ENCODE measurements at regions not wholly inside any gene's neighbourhood (a gene's known extent, or its start where the extent isn't known, plus 50 kb on each side); places are given as distances from the start of the nearest gene placed in this dataset.

DNA sequence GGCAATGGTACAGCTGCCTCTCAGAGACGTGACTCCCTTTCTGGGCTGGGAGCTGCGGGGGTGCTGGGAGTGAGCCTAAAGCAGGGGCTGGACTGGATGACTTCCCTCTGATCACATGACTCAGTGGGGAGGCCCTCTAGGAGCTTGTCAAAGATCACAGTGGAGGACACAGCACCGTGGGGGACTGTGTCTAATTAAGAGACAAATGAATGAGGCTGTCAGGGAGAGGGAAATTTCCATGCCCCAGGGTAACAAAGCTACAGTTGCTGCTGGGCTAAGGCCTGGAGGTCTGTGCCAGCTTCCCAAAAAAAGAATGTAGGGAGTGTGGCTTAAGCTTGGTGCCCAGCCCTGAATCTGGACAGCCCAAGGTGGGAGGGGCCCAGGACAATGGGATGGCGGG lies 262.8 kb upstream of the PLET1 start:
- H3K4me3 ChIP-seq: no peak overlapping the region
- DNase-seq (ENCODE audit: low spot score) (peak; percentile 22), ATAC-seq (ENCODE audit: insufficient number of reproducible peaks, low FRiP score, low read depth) (no peak)
- TF ChIP-seq, protein P1, sequence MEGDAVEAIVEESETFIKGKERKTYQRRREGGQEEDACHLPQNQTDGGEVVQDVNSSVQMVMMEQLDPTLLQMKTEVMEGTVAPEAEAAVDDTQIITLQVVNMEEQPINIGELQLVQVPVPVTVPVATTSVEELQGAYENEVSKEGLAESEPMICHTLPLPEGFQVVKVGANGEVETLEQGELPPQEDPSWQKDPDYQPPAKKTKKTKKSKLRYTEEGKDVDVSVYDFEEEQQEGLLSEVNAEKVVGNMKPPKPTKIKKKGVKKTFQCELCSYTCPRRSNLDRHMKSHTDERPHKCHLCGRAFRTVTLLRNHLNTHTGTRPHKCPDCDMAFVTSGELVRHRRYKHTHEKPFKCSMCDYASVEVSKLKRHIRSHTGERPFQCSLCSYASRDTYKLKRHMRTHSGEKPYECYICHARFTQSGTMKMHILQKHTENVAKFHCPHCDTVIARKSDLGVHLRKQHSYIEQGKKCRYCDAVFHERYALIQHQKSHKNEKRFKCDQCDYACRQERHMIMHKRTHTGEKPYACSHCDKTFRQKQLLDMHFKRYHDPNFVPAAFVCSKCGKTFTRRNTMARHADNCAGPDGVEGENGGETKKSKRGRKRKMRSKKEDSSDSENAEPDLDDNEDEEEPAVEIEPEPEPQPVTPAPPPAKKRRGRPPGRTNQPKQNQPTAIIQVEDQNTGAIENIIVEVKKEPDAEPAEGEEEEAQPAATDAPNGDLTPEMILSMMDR (IDR thresholded peaks at IDR 0.05): no peak
- H3K36me3 ChIP-seq: no peaks in the 10 kb centered on the region
- no peaks in the 10 kb centered on the region for H3K27me3 ChIP-seq (replicated peaks; ENCODE audit: insufficient read depth)
- H3K9me3 ChIP-seq: no peaks in the 10 kb centered on the region
- H3K4me1 ChIP-seq (ENCODE audit: control insufficient read depth in 1 of 2, low read depth in 2 of 2): peaks cover 17 to 34% of the 10 kb centered on the region in 2 donors
- H3K27ac ChIP-seq: peak overlapping the region; percentile 61

DNA sequence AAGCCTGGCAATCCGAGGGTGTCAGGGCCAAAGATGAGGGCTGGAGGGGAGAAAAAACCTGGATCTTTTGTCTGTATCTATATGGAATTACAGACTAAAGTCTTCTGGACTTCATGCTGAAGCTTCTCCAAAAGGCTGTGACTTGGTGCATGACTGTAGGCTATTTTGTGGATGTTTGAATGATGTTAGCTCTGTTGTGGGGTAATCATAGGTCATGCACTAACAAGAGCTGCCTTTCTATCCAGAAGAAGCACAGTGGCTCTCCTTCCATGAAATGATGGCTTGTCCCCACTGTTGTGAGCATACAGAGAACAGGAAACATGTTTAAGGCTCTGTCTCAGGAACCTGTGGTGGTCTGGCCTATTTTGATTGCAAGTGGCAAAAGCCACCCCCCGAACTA lies 263.3 kb upstream of the PLET1 start:
- DNase-seq (ENCODE audit: low spot score) (no peak), ATAC-seq (ENCODE audit: insufficient number of reproducible peaks, low FRiP score, low read depth) (no peak)
- TF ChIP-seq, protein P1 (IDR thresholded peaks at IDR 0.05): no peak
- H3K36me3 ChIP-seq: no peaks in the 10 kb centered on the region
- peaks cover 17 to 34% of the 10 kb centered on the region in 2 donors for H3K4me1 ChIP-seq (ENCODE audit: control insufficient read depth in 1 of 2, low read depth in 2 of 2)
- H3K27me3 ChIP-seq (replicated peaks; ENCODE audit: insufficient read depth): no peaks in the 10 kb centered on the region
- no peaks in the 10 kb centered on the region for H3K9me3 ChIP-seq
- peak overlapping the region; percentile 61 for H3K27ac ChIP-seq
- H3K4me3 ChIP-seq: no peak overlapping the region

DNA sequence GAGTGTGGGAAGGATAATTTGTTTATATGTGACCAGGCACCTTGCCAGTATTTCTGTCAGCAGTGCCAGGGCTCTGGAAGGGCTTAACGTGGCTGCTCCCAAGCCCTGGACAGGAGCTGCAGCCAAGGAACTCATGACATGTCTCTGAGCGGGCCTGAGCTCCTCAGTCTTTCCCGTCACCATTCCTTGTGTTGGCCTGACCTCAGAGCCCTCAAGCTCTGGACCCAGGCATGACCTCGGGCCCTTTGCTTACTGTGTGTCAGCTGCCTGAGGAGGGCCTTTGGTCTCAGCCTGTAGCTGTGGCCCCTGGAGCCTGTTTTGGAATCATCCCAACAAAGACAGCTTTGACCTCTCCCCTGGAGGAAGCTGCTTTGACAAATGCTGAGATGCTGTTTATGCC lies 264.1 kb upstream of the PLET1 start:
- no peaks in the 10 kb centered on the region for H3K36me3 ChIP-seq
- peak overlapping the region; percentile 61 for H3K27ac ChIP-seq
- TF ChIP-seq, protein P1 (IDR thresholded peaks at IDR 0.05): no peak
- no peaks in the 10 kb centered on the region for H3K27me3 ChIP-seq (replicated peaks; ENCODE audit: insufficient read depth)
- peak; percentile 15 for DNase-seq (ENCODE audit: low spot score)
- no peak overlapping the region for H3K4me3 ChIP-seq
- no peaks in the 10 kb centered on the region for H3K9me3 ChIP-seq
- no peak for ATAC-seq (ENCODE audit: insufficient number of reproducible peaks, low FRiP score, low read depth)
- H3K4me1 ChIP-seq (ENCODE audit: control insufficient read depth in 1 of 2, low read depth in 2 of 2): peaks cover 17 to 34% of the 10 kb centered on the region in 2 donors

DNA sequence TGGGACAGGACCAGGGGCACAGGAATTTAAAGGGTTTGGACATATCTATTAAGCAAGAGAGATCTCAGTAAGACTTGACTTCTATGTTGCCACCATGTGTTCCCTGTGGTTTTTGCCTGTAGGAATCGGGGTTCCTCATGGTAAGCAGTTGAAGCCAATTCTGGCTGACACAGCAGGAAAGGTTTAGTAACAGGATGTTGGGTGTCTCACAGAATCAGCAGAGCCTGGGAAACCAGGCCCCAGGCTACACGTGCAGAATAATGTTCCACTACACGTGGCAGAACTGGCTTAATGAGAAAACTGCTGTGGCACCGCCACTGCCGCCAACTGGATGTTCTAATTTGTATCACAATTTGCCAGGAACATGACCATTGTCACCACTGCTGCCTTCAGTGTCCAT lies 264.6 kb upstream of the PLET1 start:
- no peaks in the 10 kb centered on the region for H3K27me3 ChIP-seq (replicated peaks; ENCODE audit: insufficient read depth)
- H3K4me1 ChIP-seq (ENCODE audit: control insufficient read depth in 1 of 2, low read depth in 2 of 2): peaks cover 17 to 34% of the 10 kb centered on the region in 2 donors
- no peak for DNase-seq (ENCODE audit: low spot score)
- peak; percentile 56 for ATAC-seq (ENCODE audit: insufficient number of reproducible peaks, low FRiP score, low read depth)
- no peaks in the 10 kb centered on the region for H3K9me3 ChIP-seq
- peak overlapping the region; percentile 61 for H3K27ac ChIP-seq
- TF ChIP-seq, protein P1 (IDR thresholded peaks at IDR 0.05): no peak
- H3K4me3 ChIP-seq: no peak overlapping the region
- H3K36me3 ChIP-seq: no peaks in the 10 kb centered on the region

DNA sequence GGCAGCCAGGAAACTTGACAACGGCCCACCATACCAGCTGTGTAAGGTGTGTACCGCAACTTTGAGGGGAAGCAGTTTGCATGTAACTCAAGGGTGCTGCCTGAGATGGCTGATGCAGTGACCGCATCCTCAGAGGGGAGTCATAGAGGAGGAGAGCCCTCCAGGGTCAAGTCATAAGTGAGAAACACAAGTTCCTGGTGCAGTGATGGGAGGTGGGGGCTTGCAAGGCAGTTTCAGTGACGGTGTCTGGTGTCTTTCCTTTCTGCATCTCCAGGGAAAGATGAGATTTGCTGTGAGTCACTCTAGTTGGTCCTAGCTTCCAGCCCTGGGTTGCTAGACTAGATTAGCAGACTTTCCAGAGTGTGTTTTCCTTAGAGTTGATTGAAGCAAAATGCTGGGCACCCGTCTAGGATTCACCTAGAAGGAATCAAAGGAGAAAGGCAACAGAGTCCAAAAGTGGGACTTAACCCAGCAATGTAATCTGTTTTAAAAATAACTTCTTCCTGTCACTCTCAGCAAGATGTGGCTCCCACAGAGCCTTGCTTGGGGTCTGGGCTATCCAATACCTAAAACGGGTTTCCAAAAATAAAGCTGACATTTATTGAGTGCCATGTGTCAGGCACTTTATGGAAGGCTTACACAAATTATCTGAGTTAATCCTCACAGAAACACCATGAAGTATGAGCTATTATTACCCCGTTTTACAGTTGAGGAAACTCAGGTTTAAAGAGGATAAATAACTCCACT lies 265.4 kb upstream of the PLET1 start:
- ATAC-seq (ENCODE audit: insufficient number of reproducible peaks, low FRiP score, low read depth): no peak
- Histone ChIP-seq H3K27ac (peak overlapping the region; percentile 61), H3K4me3 (no peak overlapping the region), H3K9me3 (no peaks in the 10 kb centered on the region), H3K36me3 (no peaks in the 10 kb centered on the region), H3K4me1 (ENCODE audit: control insufficient read depth in 1 of 2, low read depth in 2 of 2) (peaks cover 17 to 34% of the 10 kb centered on the region in 2 donors), H3K27me3 (replicated peaks; ENCODE audit: insufficient read depth) (no peaks in the 10 kb centered on the region)
- TF ChIP-seq, protein P1 (IDR thresholded peaks at IDR 0.05): no peak
- DNase-seq (ENCODE audit: low spot score): no peak
